GM18498 (cell line): ENCODE measurements at regions not wholly inside any gene's neighbourhood (a gene's known extent, or its start where the extent isn't known, plus 50 kb on each side); places are given as distances from the start of the nearest gene placed in this dataset.

Source experiments
- ATAC-seq: cut with Tn5 transposase; IDR thresholded peaks from one replicate; pipeline ENCODE4 v1.9.1; 2021; ENCODE audit warnings: mild to moderate bottlenecking, moderate library complexity; ENCODE audit not compliant: unreplicated experiment

GRCh38 chr11:116173941-116174911, 598.6 kb downstream of the BUD13 start:
- ATAC-seq: no peak

- ATAC-seq: no peak
Measured at GRCh38 chr11:116173506-116173905, 599.3 kb downstream of the BUD13 start.

- no peak for ATAC-seq
Measured at GRCh38 chr11:116172851-116173250, 599.9 kb downstream of the BUD13 start.

- ATAC-seq: no peak
Measured at GRCh38 chr11:116172156-116172555, 600.6 kb downstream of the BUD13 start.

- ATAC-seq: no peak
Measured at GRCh38 chr11:116171271-116172140, 601.3 kb downstream of the BUD13 start.

GRCh38 chr11:116170526-116171120, 602.2 kb downstream of the BUD13 start:
- ATAC-seq: no peak

GRCh38 chr11:116169776-116170175, 603.0 kb downstream of the BUD13 start:
- ATAC-seq: no peak

- ATAC-seq: no peak
Measured at GRCh38 chr11:116168459-116168787, 604.4 kb downstream of the BUD13 start.

GRCh38 chr11:116167706-116168458, 604.9 kb downstream of the BUD13 start:
- no peak for ATAC-seq

GRCh38 chr11:116166573-116167465, 606.0 kb downstream of the BUD13 start:
- no peak for ATAC-seq

- ATAC-seq: no peak
Measured at GRCh38 chr11:116164843-116165242, 607.9 kb downstream of the BUD13 start.

GRCh38 chr11:116162886-116163230, 609.9 kb downstream of the BUD13 start:
- ATAC-seq: no peak

- no peak for ATAC-seq
Measured at GRCh38 chr11:116162086-116162885, 610.5 kb downstream of the BUD13 start.

- ATAC-seq: no peak
Measured at GRCh38 chr11:116148645-116149044, 624.1 kb downstream of the BUD13 start.

- no peak for ATAC-seq
Measured at GRCh38 chr11:116148056-116148455, 624.7 kb downstream of the BUD13 start.

GRCh38 chr11:116145187-116145865, 627.5 kb downstream of the BUD13 start:
- ATAC-seq: no peak

GRCh38 chr11:116144387-116144958, 628.3 kb downstream of the BUD13 start:
- ATAC-seq: no peak

GRCh38 chr11:116138280-116138679, 634.1 kb upstream of the CADM1 start:
- ATAC-seq: no peak
